ENCODE measurements at regions not wholly inside any gene's neighbourhood (a gene's known extent, or its start where the extent isn't known, plus 50 kb on each side); places are given as distances from the start of the nearest gene placed in this dataset.
"Not testable (repeated sequence)": the region's sequence is repeated elsewhere in the genome, so short reads cannot be mapped to it uniquely, and the experiment has no call there.

DNA sequence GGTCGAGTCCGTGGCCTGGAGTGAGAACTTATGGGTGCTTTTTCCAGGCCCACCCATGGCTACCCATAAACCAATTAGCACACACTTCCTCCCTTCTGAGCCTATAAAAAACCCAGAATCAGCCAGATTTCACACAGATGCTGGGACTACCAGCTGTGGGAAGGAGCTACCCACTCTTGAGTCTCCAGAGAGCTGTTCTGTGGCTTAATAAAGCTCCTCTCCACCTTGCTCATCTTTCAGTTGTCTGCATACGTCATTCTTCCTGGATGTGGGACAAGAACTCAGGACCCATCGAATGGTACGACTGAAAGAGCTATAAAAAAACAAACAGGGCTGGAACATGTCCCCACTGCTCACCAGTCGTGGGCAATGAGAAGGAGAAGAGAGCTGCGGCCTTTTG, 555.4 kb upstream of the CCDC54 start:
- DNase-seq (ENCODE audit: low read depth in 3 of 3, low spot score in 2 of 3) = no peak

DNA sequence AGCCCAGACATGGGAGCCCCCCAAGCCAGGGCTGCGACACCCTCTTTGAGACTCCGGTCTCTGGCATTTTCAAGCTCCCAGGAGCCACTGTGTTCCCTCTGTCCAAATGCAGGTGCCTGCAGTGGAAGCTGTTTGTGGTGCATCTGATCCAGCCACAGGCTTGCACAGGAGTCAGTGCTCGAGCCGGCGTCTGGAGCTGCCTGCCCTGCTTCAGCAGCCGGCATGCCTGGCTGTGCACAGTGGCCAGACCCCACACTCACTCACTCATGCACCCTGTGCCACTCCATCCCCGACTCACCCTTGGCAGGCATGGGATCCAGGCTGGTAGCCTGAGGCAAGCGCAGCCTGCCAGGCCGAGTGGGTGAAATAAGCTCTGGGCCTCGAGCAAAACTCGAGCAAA, 555.0 kb upstream of the CCDC54 start:
- no peak for DNase-seq (ENCODE audit: low read depth in 3 of 3, low spot score in 2 of 3)

DNA sequence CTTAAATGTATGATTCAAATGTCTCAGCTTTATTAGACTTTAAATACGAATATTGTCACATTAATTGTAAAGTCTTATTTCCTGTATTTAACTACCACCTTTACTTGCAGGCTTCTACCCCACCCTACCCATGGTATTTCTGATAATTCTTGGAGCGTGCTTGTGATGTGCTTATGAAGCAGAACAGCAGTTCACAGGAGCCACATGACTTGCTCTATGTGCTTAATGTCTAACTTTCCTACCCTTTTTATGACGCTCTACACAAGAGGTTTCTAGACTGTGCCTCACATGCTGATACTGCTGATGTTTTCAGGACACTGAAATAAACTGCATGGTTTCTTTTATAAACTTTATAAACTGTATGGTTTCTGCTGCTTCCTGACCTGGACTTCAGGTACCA, 553.5 kb upstream of the CCDC54 start:
- DNase-seq (ENCODE audit: low read depth in 3 of 3, low spot score in 2 of 3) = no peak

DNA sequence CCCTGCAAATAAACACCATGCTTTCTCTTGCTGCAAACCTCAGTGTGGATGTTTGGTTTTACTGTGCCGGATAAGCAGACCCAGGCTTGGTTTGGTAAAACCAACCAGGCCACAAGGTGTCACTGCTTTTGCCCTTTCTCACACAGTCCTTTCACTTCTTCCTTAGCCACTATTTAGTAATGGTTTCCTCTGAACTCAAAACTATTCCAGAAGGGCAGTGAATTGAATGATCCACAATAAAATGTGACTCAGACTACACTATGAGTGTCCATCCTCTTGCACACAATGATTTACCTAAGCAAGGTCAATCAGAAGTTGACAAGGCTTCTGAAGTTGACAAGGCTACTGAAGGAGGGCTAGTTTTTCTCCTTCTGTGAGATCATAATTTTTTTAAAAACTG, 552.4 kb upstream of the CCDC54 start:
- no peak for DNase-seq (ENCODE audit: low read depth in 3 of 3, low spot score in 2 of 3)

DNA sequence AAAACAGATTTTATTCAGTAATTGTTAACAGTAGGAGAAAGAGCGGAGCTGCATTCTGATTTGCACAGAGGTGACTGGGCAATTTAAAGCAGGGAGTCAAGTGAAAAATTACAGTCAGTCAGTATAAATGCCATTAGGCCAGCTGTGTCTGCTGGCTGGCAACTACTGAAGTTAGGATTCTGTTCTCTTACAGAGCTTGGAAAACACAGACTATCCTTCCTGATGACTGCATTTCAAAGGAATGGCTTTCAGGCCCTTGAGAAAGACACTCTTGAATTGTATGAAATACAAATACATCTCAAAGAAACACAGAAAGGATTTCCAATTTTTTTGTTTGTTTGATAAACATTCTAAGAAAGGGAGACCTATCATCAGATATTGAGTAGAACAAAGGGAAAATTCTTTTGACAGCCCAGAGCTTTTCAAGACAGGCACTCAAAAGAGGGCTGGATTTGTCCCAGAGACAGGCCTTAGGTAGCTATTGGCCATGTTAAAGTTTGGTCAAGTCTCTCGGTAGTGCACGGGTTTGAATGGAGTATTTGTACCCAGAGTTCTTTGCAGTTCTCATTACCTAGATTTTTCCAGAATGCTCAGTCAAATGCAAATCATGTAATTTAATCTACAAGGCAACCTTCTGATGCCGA, 551.2 kb upstream of the CCDC54 start:
- DNase-seq (ENCODE audit: low read depth in 3 of 3, low spot score in 2 of 3) = no peak

DNA sequence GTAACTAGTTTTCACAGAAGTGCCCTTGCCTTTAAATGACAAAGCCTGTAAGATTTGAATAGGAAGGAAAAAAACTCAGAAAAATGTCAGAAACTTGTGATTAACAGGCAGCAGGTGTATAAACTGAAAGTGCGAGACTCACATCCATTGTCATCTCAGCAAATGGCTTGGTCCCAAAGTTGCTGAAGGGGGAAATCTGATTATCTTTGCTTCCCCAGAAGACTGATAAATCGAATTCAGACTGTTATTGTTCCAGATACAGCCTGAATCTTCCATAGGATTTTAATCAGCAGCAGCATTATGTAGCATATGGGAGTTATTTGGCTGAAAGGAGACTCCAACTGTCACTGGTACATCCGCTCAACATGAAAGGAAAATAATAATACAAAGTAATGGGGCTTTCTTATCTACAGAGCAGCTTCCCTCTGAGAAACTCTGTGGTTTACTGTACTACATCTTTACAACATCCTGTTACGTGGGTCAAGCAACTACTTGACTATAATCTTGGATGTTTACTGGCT, 550.4 kb upstream of the CCDC54 start:
- DNase-seq (ENCODE audit: low read depth in 3 of 3, low spot score in 2 of 3) = no peak

DNA sequence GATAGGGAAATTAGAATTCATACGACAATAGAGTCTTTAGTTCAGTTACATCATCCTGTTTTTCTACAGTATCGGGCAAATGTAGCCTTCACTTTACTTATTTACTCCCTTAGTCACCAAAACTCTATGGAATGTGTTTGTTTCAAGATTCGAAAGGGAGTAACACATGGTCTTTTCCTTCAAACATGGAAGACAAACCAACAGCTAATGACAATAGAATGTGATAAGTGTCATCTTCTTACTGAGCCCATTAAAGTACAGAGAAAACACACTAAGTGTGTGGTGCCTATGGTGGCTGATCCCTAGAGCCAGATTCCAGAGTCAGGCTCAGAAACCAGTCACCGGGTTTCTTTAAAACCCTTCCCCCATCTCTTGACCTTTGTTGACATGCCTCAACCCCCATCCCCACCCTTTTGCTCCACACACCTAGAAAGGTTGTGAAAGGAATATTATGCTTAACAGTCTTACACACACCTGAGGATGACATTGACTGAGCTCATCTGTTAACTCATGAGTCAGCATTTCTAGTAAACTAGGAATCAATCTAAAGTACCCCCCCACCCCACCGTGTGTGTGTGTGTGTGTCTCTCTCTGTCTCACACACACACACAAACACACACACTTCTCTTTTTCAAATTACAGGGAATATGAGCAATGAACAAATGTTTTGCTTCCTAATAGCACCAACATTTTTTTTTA, 549.6 kb upstream of the CCDC54 start:
- DNase-seq (ENCODE audit: low read depth in 3 of 3, low spot score in 2 of 3) = no peak

DNA sequence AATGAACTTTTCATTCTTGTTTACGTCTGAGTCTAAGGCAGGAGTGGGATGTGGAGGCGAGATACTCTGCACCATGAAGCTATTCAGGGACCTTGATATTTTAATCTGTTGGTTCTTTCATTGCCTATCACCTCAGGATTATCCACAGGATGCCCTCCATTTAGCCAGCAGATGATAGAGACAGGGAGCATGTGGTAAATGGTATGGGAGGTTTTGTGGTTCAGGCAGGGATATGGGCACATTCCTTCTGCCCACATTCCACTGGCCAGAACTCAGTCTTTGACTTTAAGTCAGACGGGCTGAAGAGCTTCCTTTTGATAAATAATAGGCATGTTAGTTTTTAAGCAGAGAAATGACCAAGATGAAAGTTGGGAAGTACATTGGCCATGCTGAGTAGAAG, 548.0 kb upstream of the CCDC54 start:
- DNase-seq (ENCODE audit: low read depth in 3 of 3, low spot score in 2 of 3) = no peak

DNA sequence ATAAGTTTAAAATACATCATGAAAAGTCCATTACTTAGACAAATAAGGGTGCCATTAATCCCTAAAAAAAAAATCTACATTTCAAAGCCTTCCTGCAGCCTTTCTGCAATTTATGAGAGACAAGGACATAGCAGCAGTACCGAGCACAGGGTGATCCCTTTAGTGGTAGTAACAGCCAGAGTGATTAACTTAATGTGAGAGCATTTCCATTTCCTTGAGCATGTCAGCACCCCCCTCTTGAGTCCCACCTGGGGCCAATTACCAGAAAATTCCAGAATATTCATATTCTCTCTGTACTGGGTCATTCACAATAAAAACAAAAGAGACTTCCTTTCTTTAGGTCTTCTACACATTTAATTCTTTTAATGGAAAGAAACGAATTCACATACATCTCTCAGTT, 546.9 kb upstream of the CCDC54 start:
- no peak for DNase-seq (ENCODE audit: low read depth in 3 of 3, low spot score in 2 of 3)

DNA sequence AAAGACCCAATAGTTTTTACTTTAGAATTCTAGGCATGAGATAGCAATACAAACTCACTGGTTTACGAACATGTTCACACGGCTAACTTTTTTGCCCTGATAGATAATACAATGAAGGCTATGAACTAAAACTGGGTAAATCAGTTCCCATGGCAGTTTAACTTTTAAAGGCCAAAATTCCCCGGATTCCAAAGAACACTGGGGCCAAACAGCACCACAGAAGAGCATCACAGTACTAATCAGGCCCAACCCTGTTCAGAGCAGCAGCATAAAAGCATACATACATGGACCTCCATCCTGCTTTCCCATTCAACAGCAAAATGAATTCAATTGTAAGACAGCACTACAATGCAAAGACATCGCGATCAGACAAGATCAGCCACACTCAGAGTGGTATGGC, 540.3 kb upstream of the CCDC54 start:
- no peak for DNase-seq (ENCODE audit: low read depth in 3 of 3, low spot score in 2 of 3)

DNA sequence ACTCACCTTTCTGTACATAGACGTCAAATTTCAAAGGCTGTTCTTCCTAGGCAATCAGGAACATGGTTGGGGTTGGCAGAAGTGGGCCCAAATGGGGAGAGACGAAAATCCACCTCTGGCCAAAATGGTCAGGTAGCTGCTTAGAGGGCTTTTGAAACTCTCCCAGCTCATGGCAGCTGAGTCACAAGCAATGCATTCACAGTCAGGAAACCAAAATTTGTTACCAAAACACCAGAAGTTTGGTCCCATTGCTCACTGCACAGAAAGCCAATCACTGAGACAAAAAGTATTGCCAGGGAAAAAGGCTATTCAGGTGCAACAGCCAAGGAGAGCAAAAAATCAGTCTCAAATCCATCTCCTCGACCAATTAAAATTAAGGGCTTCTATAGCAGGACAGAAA, 539.6 kb upstream of the CCDC54 start:
- DNase-seq (ENCODE audit: low read depth in 3 of 3, low spot score in 2 of 3) = no peak

DNA sequence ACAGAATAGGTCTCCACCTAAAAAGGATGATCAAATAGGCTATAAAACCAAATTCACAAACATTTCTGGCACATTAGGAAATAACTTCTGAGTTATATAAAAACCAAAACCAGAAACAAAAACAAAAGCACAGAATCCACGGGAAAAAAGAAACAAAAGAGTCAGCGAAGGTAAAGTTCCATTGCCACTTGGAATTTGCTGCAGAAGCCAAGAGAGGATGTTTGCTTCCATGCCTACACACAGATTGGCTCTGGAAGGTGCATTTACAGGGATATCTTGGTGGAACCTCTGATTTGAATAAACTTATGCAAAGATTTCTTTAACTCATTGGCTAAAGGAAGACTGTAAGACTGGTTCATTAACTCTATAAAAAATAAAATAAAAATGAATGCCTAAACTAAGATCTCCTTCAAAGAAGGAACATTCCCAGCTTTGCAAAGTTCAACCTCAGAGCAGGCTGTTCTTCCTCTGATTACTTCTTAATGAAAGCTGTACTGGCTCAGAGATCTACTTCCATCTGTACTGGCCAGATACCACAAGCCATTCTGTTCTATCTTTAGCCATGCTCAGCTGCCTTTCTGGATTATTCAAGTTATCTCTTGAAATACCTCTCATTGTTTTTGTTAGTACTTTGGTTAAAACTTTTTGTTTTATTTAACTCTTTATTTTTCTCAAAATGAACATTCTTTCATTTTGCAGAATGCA, 537.5 kb upstream of the CCDC54 start:
- DNase-seq (ENCODE audit: low read depth in 3 of 3, low spot score in 2 of 3) = no peak

DNA sequence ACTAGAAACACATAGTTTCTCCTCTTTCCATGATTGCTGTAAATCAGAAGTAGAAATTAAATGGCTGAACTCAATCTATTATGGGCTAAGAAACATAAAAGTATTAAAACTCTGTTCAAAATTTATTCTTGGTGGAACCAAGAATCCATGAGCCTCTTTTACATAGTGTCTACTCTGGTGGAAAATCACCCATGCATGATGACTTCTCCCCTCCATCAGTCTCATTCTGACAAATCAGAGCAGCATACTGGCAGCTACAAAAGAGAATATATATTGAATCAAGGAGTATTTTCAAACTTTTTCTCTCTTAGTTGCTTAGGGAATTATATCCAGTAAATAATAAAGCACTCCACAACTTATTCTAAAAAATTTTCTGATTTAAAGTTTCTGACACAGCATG, 536.9 kb upstream of the CCDC54 start:
- DNase-seq (ENCODE audit: low read depth in 3 of 3, low spot score in 2 of 3) = no peak

DNA sequence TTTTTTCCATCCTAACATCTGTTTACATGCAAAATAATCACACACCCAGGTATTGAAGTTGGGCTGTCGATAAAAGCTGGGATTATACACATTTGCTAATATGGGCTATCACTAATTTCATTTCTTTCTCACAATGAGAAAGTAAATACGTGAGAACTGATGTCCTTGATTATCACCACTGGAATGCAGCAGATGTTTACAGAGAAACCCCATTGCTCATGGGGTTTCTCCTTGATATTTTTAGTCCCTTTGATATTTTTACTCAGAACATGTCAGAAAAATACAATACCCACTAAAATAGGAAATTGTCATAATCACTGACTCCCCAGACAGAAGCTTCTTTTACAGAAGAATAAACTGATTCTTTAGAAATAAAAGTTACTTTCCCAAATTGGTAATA, 535.1 kb upstream of the CCDC54 start:
- DNase-seq (ENCODE audit: low read depth in 3 of 3, low spot score in 2 of 3) = no peak

DNA sequence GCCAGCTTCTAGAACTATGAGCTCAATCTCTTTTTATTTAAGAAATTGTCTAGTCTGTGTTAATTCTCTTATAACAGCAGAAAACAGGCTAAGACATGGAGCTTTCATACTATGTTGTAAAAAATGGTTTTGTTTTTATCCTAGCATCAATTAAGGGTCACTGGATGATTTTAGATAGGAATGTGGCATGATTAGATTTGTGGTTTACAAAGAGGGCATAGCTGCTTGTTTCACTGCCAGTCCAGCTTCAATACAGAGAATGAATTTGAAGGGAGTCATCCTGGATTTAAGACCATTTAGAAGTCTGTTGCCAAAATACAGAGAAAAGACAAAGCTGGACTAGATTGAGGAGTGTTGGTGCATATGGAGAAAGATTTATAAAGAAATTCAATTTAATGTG, 532.6 kb upstream of the CCDC54 start:
- DNase-seq (ENCODE audit: low read depth in 3 of 3, low spot score in 2 of 3) = no peak

DNA sequence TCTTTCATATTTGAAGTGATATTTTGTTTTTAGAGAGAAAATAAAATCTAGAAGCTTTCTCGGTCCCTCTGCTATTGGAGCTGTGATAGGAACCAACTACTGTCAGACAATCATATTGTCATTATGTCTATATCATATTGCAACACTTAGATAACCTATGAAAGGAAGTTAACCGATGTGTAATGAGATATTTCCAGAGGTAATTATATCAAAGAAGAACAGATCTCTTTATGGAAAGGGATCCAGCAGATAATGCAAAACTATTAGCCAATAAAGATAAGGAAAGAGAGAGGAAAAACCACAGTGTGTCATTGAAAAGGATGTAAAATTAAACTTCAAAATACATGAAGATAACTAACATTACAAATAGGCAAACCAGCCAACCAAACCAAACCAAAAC, 529.1 kb upstream of the CCDC54 start:
- DNase-seq (ENCODE audit: low read depth in 3 of 3, low spot score in 2 of 3) = no peak

DNA sequence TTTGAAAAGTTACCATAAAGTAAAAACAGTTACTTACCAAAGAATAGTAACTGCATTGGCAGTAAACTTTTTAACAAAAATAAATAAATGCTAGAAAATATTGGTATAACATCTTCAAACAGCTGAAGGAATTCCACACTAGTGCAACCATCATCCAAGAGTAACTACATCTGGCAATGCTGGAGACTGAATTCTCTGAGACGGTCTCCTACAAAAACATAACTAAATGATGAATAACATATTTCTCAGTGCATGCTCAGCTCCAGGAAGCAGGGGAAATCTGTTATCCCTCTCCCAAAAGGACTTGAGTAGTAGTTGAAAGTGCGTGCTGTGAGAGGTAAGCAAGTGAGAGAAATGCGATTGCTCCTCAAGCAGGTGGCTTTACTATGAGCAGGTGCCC, 526.8 kb upstream of the CCDC54 start:
- DNase-seq (ENCODE audit: low read depth in 3 of 3, low spot score in 2 of 3) = no peak

DNA sequence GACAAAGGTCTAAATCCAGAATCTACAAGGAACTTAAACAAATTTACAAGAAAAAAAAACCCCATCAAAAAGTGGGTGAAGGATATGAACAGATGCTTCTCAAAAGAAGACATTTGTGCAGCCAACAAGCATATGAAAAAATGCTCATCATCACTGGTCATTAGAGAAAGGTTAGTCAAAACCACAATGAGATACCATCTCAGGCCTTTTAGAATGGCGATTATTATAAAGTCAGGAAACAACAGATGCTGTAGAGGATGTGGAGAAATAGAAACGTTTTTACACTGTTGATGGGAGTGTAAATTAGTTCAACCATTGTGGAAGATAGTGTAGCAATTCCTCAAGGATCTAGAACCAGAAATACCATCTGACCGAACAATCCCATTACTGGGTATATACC, 518.9 kb upstream of the CCDC54 start:
- not testable (repeated sequence) for DNase-seq (ENCODE audit: low read depth in 3 of 3, low spot score in 2 of 3)

DNA sequence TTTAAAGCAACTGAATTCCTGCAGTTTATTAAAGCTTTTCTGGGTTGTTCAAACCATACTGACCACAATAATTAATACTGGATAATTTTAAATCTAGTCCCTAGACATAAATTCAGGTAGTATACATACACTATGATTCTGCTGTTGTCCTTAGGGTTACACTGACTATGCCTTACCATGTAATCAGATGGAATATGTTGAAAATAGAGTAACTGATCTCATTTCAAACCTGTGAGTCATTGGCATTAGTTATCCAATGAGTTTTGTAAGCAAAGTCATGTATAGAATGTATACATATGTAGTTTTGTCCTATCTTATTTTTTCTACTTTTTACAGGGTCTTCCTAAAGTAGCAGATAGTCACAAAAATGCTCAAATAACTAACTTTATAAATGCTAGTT, 517.1 kb upstream of the CCDC54 start:
- DNase-seq (ENCODE audit: low read depth in 3 of 3, low spot score in 2 of 3) = no peak

DNA sequence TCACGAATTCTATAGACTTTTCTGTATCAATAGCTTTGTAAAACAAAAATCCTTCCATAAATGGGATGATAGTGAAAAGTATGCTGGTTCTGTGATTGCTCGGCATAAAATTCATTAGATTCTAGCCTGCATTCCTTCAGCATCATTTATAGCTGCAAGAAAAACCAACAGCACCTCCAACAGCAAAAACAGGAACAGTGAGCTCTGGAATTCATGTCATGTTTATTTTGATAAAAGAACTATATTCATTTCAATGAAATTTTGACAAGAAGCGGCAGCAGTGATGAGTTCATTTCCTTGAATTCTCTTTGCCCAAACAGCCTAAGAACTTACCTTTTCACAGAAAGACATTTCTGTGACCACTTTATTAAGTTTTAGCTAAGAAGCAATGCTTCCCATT, 515.2 kb upstream of the CCDC54 start:
- DNase-seq (ENCODE audit: low read depth in 3 of 3, low spot score in 2 of 3) = peak in 1 of 3 donors; percentile 10

DNA sequence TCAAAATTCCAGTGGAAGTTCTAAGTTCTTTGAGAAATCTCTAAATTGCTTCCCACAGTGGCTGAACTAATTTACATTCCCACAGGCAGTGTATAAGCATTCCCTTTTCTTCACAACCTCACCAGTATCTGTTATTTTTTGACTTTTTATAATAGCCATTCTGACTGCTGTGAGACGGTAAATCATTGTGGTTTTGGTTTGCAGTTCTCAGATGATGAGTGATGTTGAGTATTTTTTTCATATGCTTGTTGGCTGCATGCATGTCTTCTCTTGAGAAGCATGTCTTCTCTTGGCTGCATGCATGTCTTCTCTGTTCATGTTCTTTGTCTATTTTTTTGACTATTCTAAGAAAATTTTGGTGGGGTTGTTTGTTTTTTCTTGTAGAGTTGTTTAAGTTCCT, 499.6 kb upstream of the CCDC54 start:
- no peak for DNase-seq (ENCODE audit: low read depth in 3 of 3, low spot score in 2 of 3)

DNA sequence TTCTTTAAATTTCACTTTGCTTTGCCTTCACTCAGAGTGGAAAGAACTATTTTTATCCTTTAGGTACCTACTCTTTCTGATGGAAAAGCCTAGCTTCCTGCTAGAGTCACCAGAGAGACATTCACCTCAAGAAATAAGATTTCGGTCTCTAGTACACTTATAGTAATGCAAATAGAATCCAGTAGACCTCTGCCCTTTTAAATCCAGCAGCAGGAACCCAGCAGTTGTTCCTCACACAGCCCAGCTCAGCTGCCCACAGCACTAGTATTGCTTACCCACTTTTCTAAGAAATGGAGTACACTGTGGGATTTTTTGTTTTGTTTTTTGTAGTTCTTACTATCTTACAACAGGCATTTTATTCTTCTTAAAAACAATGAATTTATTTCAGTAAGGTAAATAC, 497.0 kb upstream of the CCDC54 start:
- DNase-seq (ENCODE audit: low read depth in 3 of 3, low spot score in 2 of 3) = no peak
